Spleen (tissue), 11 donors: ENCODE measurements at regions not wholly inside any gene's neighbourhood (a gene's known extent, or its start where the extent isn't known, plus 50 kb on each side); places are given as distances from the start of the nearest gene placed in this dataset.
"Not testable (repeated sequence)": the region's sequence is repeated elsewhere in the genome, so short reads cannot be mapped to it uniquely, and the experiment has no call there.

ENCODE experiments used
- DNase-seq: peaks from one replicate; pipeline ENCODE4 v3.0.0-alpha.2; 2020
- H3K27ac ChIP-seq, 8 donors: fragments of 200-600 bp; sonication (generic) in 7 of 8; 1 replicate in 4 of 8; 2 replicates in 4 of 8; pipeline versions ENCODE4 v1.5.0 to v1.8.0; 2016 to 2021; ENCODE audit warnings: inconsistent platforms in 4 of 8, mild to moderate bottlenecking in 4 of 8, moderate library complexity in 1 of 8
- H3K27me3 ChIP-seq, 7 donors: fragments of 200-600 bp; sonication (generic) in 6 of 7; replicated peaks in 1 of 7; 1 replicate in 4 of 7; 2 replicates in 3 of 7; pipeline versions ENCODE4 v1.5.0 to v1.8.0; 2016 to 2021; ENCODE audit warnings: inconsistent platforms in 3 of 7, mild to moderate bottlenecking in 1 of 7
- H3K36me3 ChIP-seq, 6 donors: fragments of 200-600 bp; sonication (generic) in 5 of 6; 1 replicate in 4 of 6; 2 replicates in 2 of 6; pipeline versions ENCODE4 v1.5.0 to v1.8.0; 2016 to 2021; ENCODE audit warnings: inconsistent platforms in 2 of 6
- H3K4me1 ChIP-seq, 6 donors: fragments of 200-600 bp; sonication (generic) in 5 of 6; 1 replicate in 3 of 6; 2 replicates in 3 of 6; pipeline versions ENCODE4 v1.5.0 to v1.8.0; 2016 to 2021; ENCODE audit warnings: inconsistent platforms in 3 of 6
- H3K4me3 ChIP-seq, 8 donors: fragments of 200-600 bp; sonication (generic) in 7 of 8; 1 replicate in 4 of 8; 2 replicates in 4 of 8; pipeline versions ENCODE4 v1.5.0 to v1.8.0; 2016 to 2021; ENCODE audit warnings: inconsistent platforms in 4 of 8, mild to moderate bottlenecking in 4 of 8, moderate library complexity in 2 of 8
- H3K9me3 ChIP-seq, 8 donors: fragments of 200-600 bp; sonication (generic) in 7 of 8; 1 replicate in 4 of 8; 2 replicates in 4 of 8; pipeline versions ENCODE4 v1.5.0 to v1.8.0; 2016 to 2021; ENCODE audit warnings: inconsistent platforms in 4 of 8
- CTCF ChIP-seq, 11 experiments: fragments of 200-600 bp in 7 of 11; fragments of 450-650 bp in 4 of 11; sonication (generic) in 4 of 11; IDR thresholded peaks in 8 of 11; conservative IDR thresholded peaks in 3 of 11; 1 replicate in 7 of 11; 2 replicates in 4 of 11; pipeline versions ENCODE4 v1.4.0 to v1.8.0; 2016 to 2021; ENCODE audit warnings: antibody characterized with exemption in 11 of 11, inconsistent platforms in 4 of 11, mild to moderate bottlenecking in 1 of 11
- POLR2A ChIP-seq, 3 donors: fragments of 450-650 bp; IDR thresholded peaks; one replicate each; pipeline ENCODE4 v1.5.1; 2017; ENCODE audit warnings: antibody characterized with exemption in 3 of 3, mild to moderate bottlenecking in 1 of 3
- POLR2AphosphoS5 ChIP-seq, 3 donors: sonication (generic); formaldehyde crosslinking; IDR thresholded peaks; one replicate each; pipeline ENCODE4 v1.5.1; 2017; ENCODE audit warnings: antibody characterized with exemption in 3 of 3
- whole genome bisulfite sequencing, 5 donors: extraction: QIAGEN DNeasy Blood & Tissue Kit in 3 of 5; methylation state at CpG; one replicate each; pipeline versions ENCODE4 v1.1.5 to v1.1.7; 2013 to 2018; 5-methylcytosine and 5-hydroxymethylcytosine counted together
- intact Hi-C: fragments of 100-400 bp; cut with DNase I; formaldehyde crosslinking; loops from one replicate; pipeline ENCODE4 v1.15.0; 2023; ENCODE audit warnings: low total_unique reads
- donor health status: healthy with polysubstance abuse.
- donor health status: DM: no; HTN: no; CAD: no; lungs with moderate emphysema.
- donor health status: DM: no; HTN: no; CAD: no.
- donor health status: Bipolar disorder and iron deficiency.
- donor health status: healthy.
- donor health status: DM: no; HTN: no; CAD: no.
- donor health status: DM: yes; HTN: yes; CAD: no.

GRCh38 chr10:30686708-30687107 lies 57.2 kb upstream of the LYZL2 start:
- no peak for TF ChIP-seq POLR2A (IDR thresholded peaks at IDR 0.05)
- TF ChIP-seq POLR2AphosphoS5 (IDR thresholded peaks at IDR 0.05) = no peak
- TF ChIP-seq CTCF (IDR thresholded peaks at IDR 0.05 in 8 of 11, conservative IDR thresholded peaks at IDR 0.05 in 3 of 11) = no peak
- WGBS, 5 donors = 42 to 61% (median 57%) methylated on average over 3 of the region's 3 CpGs

GRCh38 chr10:30683496-30683895 lies 53.9 kb upstream of the LYZL2 start:
- Histone ChIP-seq H3K9me3 (peaks cover 0 to 11% (median 2%) of the 10 kb centered on the region in 8 donors), H3K4me3 (no peak overlapping the region), H3K27me3 (peaks cover 0 to 51% (median 0%) of the 10 kb centered on the region in 7 donors), H3K36me3 (no peaks in the 10 kb centered on the region), H3K27ac (no peak overlapping the region), H3K4me1 (peaks cover 0 to 14% (median 4%) of the 10 kb centered on the region in 6 donors)
- no peak for DNase-seq
- intact Hi-C loops = no loop called here
- TF ChIP-seq POLR2A (IDR thresholded peaks at IDR 0.05) = no peak
- no peak for TF ChIP-seq CTCF (IDR thresholded peaks at IDR 0.05 in 8 of 11, conservative IDR thresholded peaks at IDR 0.05 in 3 of 11)
- no peak for TF ChIP-seq POLR2AphosphoS5 (IDR thresholded peaks at IDR 0.05)
- WGBS, 5 donors = 28 to 52% (median 45%) methylated on average over 10 of the region's 10 CpGs

More at GRCh38 chr10:30686708-30687107, 57.2 kb upstream of the LYZL2 start:
- no peaks in the 10 kb centered on the region for H3K9me3 ChIP-seq
- intact Hi-C loops = no loop called here
- DNase-seq = no peak
- H3K27me3 ChIP-seq = peaks cover 0 to 40% (median 0%) of the 10 kb centered on the region in 7 donors
- no peak overlapping the region for H3K27ac ChIP-seq
- no peak overlapping the region for H3K4me3 ChIP-seq
- no peaks in the 10 kb centered on the region for H3K36me3 ChIP-seq
- H3K4me1 ChIP-seq = peaks cover 0 to 14% (median 4%) of the 10 kb centered on the region in 6 donors

GRCh38 chr10:30682377-30683199 lies 53.0 kb upstream of the LYZL2 start:
- H3K4me1 ChIP-seq, H3K27ac ChIP-seq, H3K4me3 ChIP-seq, DNase-seq, intact Hi-C loops, H3K36me3 ChIP-seq: not testable (repeated sequence)
- peaks cover 0 to 45% (median 0%) of the 10 kb centered on the region in 7 donors for H3K27me3 ChIP-seq
- H3K9me3 ChIP-seq = peaks cover 0 to 11% (median 2%) of the 10 kb centered on the region in 8 donors
- 63 to 86% (median 74%) methylated on average over 9 of the region's 9 CpGs for WGBS, 5 donors

DNA sequence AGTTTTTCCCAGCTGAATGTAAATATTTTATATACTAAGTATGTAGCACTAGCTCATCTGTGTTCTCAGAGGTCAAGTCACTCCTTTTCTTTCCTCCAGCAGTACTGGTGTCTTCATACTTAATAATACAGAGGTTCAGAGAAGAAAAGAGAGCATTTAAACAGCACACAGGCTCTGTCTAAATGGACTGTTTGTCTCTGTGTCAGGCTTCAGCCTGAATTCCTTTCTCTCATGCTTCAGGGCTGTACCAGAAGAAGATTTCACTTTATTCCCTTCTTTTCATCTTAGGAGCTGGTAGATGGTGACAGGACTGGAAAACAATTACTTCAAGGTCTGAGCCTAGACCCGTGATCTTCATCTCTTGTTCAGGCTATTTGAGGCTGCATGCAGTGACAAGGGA lies 51.4 kb upstream of the LYZL2 start:
- no peaks in the 10 kb centered on the region for H3K36me3 ChIP-seq
- intact Hi-C loops = no loop called here
- H3K4me3 ChIP-seq = no peak overlapping the region
- WGBS, 5 donors = 77 to 88% (median 80%) methylated on average over 1 of the region's 1 CpG
- peaks cover 0 to 5% (median 0%) of the 10 kb centered on the region in 6 donors for H3K4me1 ChIP-seq
- H3K27ac ChIP-seq = no peak overlapping the region
- no peak for DNase-seq
- no peak for TF ChIP-seq POLR2A (IDR thresholded peaks at IDR 0.05)
- no peak for TF ChIP-seq POLR2AphosphoS5 (IDR thresholded peaks at IDR 0.05)
- no peak for TF ChIP-seq CTCF (IDR thresholded peaks at IDR 0.05 in 8 of 11, conservative IDR thresholded peaks at IDR 0.05 in 3 of 11)
- H3K9me3 ChIP-seq = peaks cover 0 to 11% (median 2%) of the 10 kb centered on the region in 8 donors
- peaks cover 0 to 32% (median 0%) of the 10 kb centered on the region in 7 donors for H3K27me3 ChIP-seq
